Progenitor cell of endocrine pancreas (in vitro differentiated cells): ENCODE measurements at regions not wholly inside any gene's neighbourhood (a gene's known extent, or its start where the extent isn't known, plus 50 kb on each side); places are given as distances from the start of the nearest gene placed in this dataset.
"Not testable (repeated sequence)": the region's sequence is repeated elsewhere in the genome, so short reads cannot be mapped to it uniquely, and the experiment has no call there.

Experiments
- DNase-seq: peaks from one replicate; pipeline ENCODE4 v3.0.0; 2021; ENCODE audit warnings: low spot score; ENCODE audit not compliant: unreplicated experiment
- H3K27ac Mint-ChIP-seq: 2 replicates; pipeline ENCODE4 v1.8.0; 2021; ENCODE audit warnings: mild to moderate bottlenecking, moderate library complexity, mixed read lengths
- H3K27me3 Mint-ChIP-seq: 2 replicates; pipeline ENCODE4 v1.8.0; 2021; ENCODE audit warnings: mixed read lengths
- H3K36me3 Mint-ChIP-seq: 2 replicates; pipeline ENCODE4 v1.8.0; 2022; ENCODE audit warnings: mixed read lengths; ENCODE audit not compliant: insufficient read depth
- H3K4me1 Mint-ChIP-seq: 2 replicates; pipeline ENCODE4 v1.8.0; 2021; ENCODE audit warnings: low read depth, mixed read lengths
- H3K4me3 Mint-ChIP-seq: 2 replicates; pipeline ENCODE4 v1.8.0; 2021; ENCODE audit warnings: low read depth, mild to moderate bottlenecking, moderate library complexity, mixed read lengths
- H3K9me3 Mint-ChIP-seq: 2 replicates; pipeline ENCODE4 v1.8.0; 2021; ENCODE audit warnings: low read depth, mixed read lengths
- CTCF ChIP-seq: fragments of 200-600 bp; sonication (generic); IDR thresholded peaks from one replicate; pipeline ENCODE4 v1.5.0; 2021; ENCODE audit warnings: antibody characterized with exemption, mild to moderate bottlenecking; ENCODE audit not compliant: unreplicated experiment

- H3K9me3 Mint-ChIP-seq = no peaks in the 10 kb centered on the region
- H3K27ac Mint-ChIP-seq = peak overlapping the region; percentile 74
- DNase-seq = peak; percentile 40
- H3K36me3 Mint-ChIP-seq = no peaks in the 10 kb centered on the region
- no peak for TF ChIP-seq CTCF
- peaks cover 27% of the 10 kb centered on the region for H3K4me1 Mint-ChIP-seq
- no peak overlapping the region for H3K4me3 Mint-ChIP-seq
- H3K27me3 Mint-ChIP-seq = peaks cover 9% of the 10 kb centered on the region
Observed at GRCh38 chr5:174532455-174533453, 191.6 kb upstream of the MSX2 start.

- peaks cover 25% of the 10 kb centered on the region for H3K4me1 Mint-ChIP-seq
- no peak overlapping the region for H3K27ac Mint-ChIP-seq
- peaks cover 5% of the 10 kb centered on the region for H3K9me3 Mint-ChIP-seq
Observed at GRCh38 chr5:174533751-174534241, 190.6 kb upstream of the MSX2 start.

DNA sequence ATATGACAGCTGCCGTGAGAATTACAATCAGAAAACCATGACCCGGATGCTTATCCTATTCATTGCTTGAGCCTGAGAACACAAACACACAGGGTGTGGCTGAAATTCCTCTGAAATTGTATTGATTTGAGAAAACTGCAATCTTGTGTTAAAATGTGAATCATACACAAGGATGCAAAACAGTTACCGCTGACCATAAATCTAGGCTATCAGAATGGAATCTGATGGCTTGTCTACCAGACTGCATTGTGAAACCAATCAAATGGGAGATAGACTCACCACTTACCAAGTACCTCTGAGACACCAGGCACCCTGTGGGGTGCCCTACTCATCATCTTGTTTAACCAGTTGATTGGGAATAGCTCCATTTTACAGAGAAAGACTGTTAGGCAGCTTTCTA, 188.7 kb upstream of the MSX2 start:
- peaks cover 25% of the 10 kb centered on the region for H3K4me1 Mint-ChIP-seq
- no peak for DNase-seq
- H3K9me3 Mint-ChIP-seq = peaks cover 5% of the 10 kb centered on the region
- H3K27ac Mint-ChIP-seq = no peak overlapping the region
- no peak for TF ChIP-seq CTCF
- peaks cover 11% of the 10 kb centered on the region for H3K27me3 Mint-ChIP-seq
- no peaks in the 10 kb centered on the region for H3K36me3 Mint-ChIP-seq
- no peak overlapping the region for H3K4me3 Mint-ChIP-seq

More at GRCh38 chr5:174533751-174534241, 190.6 kb upstream of the MSX2 start:
- Mint-ChIP-seq H3K36me3 (no peaks in the 10 kb centered on the region), H3K27me3 (peaks cover 9% of the 10 kb centered on the region), H3K4me3 (no peak overlapping the region)
- TF ChIP-seq CTCF = no peak
- DNase-seq = no peak

- not testable (repeated sequence) for H3K9me3 Mint-ChIP-seq, H3K4me3 Mint-ChIP-seq, H3K27ac Mint-ChIP-seq, H3K36me3 Mint-ChIP-seq, DNase-seq
- peaks cover 12% of the 10 kb centered on the region for H3K4me1 Mint-ChIP-seq
- H3K27me3 Mint-ChIP-seq = peaks cover 13% of the 10 kb centered on the region
Observed at GRCh38 chr5:174539823-174540222, 184.6 kb upstream of the MSX2 start.

GRCh38 chr5:174542037-174542436, 182.3 kb upstream of the MSX2 start:
- Mint-ChIP-seq H3K9me3 (peaks cover 5% of the 10 kb centered on the region), H3K27me3 (peaks cover 16% of the 10 kb centered on the region), H3K4me3 (no peak overlapping the region), H3K4me1 (peaks cover 9% of the 10 kb centered on the region), H3K27ac (no peak overlapping the region), H3K36me3 (no peaks in the 10 kb centered on the region)
- no peak for TF ChIP-seq CTCF
- no peak for DNase-seq
